ENCODE measurements at regions not wholly inside any gene's neighbourhood (a gene's known extent, or its start where the extent isn't known, plus 50 kb on each side); places are given as distances from the start of the nearest gene placed in this dataset.

- Mint-ChIP-seq H3K4me1 (ENCODE audit: low read depth) (peaks cover 5% of the 10 kb centered on the region), H3K27ac (no peak overlapping the region), H3K27me3 (ENCODE audit: low read depth) (peaks cover 5% of the 10 kb centered on the region), H3K36me3 (ENCODE audit: low read depth) (no peaks in the 10 kb centered on the region), H3K4me3 (no peak overlapping the region), H3K9me3 (ENCODE audit: insufficient read depth) (no peaks in the 10 kb centered on the region)
- DNase-seq (no peak), ATAC-seq (no peak)
- CTCF ChIA-PET: no interaction called here
- POLR2A ChIA-PET: no interaction called here
These were observed 81.8 kb upstream of the LMNB1 start for GRCh38 chr5:126695091-126695490.

- no peak for ATAC-seq
- Mint-ChIP-seq H3K9me3 (ENCODE audit: insufficient read depth) (no peaks in the 10 kb centered on the region), H3K4me3 (no peak overlapping the region), H3K27ac (no peak overlapping the region), H3K36me3 (ENCODE audit: low read depth) (no peaks in the 10 kb centered on the region), H3K27me3 (ENCODE audit: low read depth) (no peaks in the 10 kb centered on the region), H3K4me1 (ENCODE audit: low read depth) (no peaks in the 10 kb centered on the region)
- ChIA-PET POLR2A (no interaction called here), CTCF (no interaction called here)
- no peak for DNase-seq
These were observed 69.9 kb upstream of the LMNB1 start for GRCh38 chr5:126707080-126707479.

- POLR2A ChIA-PET: no interaction called here
- peaks cover 2% of the 10 kb centered on the region for H3K4me1 Mint-ChIP-seq (ENCODE audit: low read depth)
- CTCF ChIA-PET: interaction anchor here (0.6 kb wide), 1 partner anchor 268 kb away, joined by 3 read pairs; no protein-coding TSS in a partner anchor
- ATAC-seq: no peak
- no peaks in the 10 kb centered on the region for H3K27me3 Mint-ChIP-seq (ENCODE audit: low read depth)
- H3K4me3 Mint-ChIP-seq: no peak overlapping the region
- H3K36me3 Mint-ChIP-seq (ENCODE audit: low read depth): no peaks in the 10 kb centered on the region
- H3K9me3 Mint-ChIP-seq (ENCODE audit: insufficient read depth): no peaks in the 10 kb centered on the region
- DNase-seq: no peak
- no peak overlapping the region for H3K27ac Mint-ChIP-seq
These were observed 61.2 kb upstream of the LMNB1 start for GRCh38 chr5:126715765-126716164.

GRCh38 chr5:126716861-126717260, 60.1 kb upstream of the LMNB1 start:
- Mint-ChIP-seq H3K27ac (no peak overlapping the region), H3K4me1 (ENCODE audit: low read depth) (peaks cover 2% of the 10 kb centered on the region), H3K4me3 (no peak overlapping the region), H3K36me3 (ENCODE audit: low read depth) (no peaks in the 10 kb centered on the region), H3K27me3 (ENCODE audit: low read depth) (no peaks in the 10 kb centered on the region), H3K9me3 (ENCODE audit: insufficient read depth) (no peaks in the 10 kb centered on the region)
- ATAC-seq (no peak), DNase-seq (no peak)
- ChIA-PET POLR2A (interaction anchor here (1.1 kb wide), 1 partner anchor 60 kb away, joined by 3 read pairs; no protein-coding TSS in a partner anchor), CTCF (no interaction called here)

GRCh38 chr5:126718236-126718868, 58.6 kb upstream of the LMNB1 start:
- Mint-ChIP-seq H3K9me3 (ENCODE audit: insufficient read depth) (no peaks in the 10 kb centered on the region), H3K27ac (no peak overlapping the region), H3K4me1 (ENCODE audit: low read depth) (peaks cover 2% of the 10 kb centered on the region), H3K36me3 (ENCODE audit: low read depth) (no peaks in the 10 kb centered on the region), H3K27me3 (ENCODE audit: low read depth) (no peaks in the 10 kb centered on the region), H3K4me3 (no peak overlapping the region)
- ChIA-PET POLR2A (interaction anchor here (1.1 kb wide), 1 partner anchor 58 kb away, joined by 3 read pairs; no protein-coding TSS in a partner anchor), CTCF (interaction anchor here (1.9 kb wide), 1 partner anchor 60 kb away, joined by 5 read pairs; no protein-coding TSS in a partner anchor)
- DNase-seq (no peak), ATAC-seq (no peak)

GRCh38 chr5:126720369-126720768, 56.6 kb upstream of the LMNB1 start:
- Mint-ChIP-seq H3K4me3 (no peak overlapping the region), H3K36me3 (ENCODE audit: low read depth) (no peaks in the 10 kb centered on the region), H3K27ac (no peak overlapping the region), H3K4me1 (ENCODE audit: low read depth) (peaks cover 2% of the 10 kb centered on the region), H3K27me3 (ENCODE audit: low read depth) (no peaks in the 10 kb centered on the region), H3K9me3 (ENCODE audit: insufficient read depth) (no peaks in the 10 kb centered on the region)
- ChIA-PET CTCF (no interaction called here), POLR2A (no interaction called here)
- DNase-seq: no peak
- ATAC-seq: no peak

- no peak overlapping the region for H3K27ac Mint-ChIP-seq
- no peak for ATAC-seq
- H3K27me3 Mint-ChIP-seq (ENCODE audit: low read depth): peaks cover 3% of the 10 kb centered on the region
- no peak for DNase-seq
- no peak overlapping the region for H3K4me3 Mint-ChIP-seq
- H3K9me3 Mint-ChIP-seq (ENCODE audit: insufficient read depth): no peaks in the 10 kb centered on the region
- ChIA-PET POLR2A (interaction anchor here (5.0 kb wide), 1 partner anchor 54 kb away, joined by 23 read pairs; the partner anchor contains the start of gene LMNB1), CTCF (interaction anchor here (1.0 kb wide), 1 partner anchor 24 kb away, joined by 3 read pairs; no protein-coding TSS in a partner anchor)
- H3K4me1 Mint-ChIP-seq (ENCODE audit: low read depth): no peaks in the 10 kb centered on the region
- no peaks in the 10 kb centered on the region for H3K36me3 Mint-ChIP-seq (ENCODE audit: low read depth)
These were observed 53.3 kb upstream of the LMNB1 start for GRCh38 chr5:126723643-126724042.
